Effector memory CD8-positive, alpha-beta T cell (primary cell): ENCODE measurements at regions not wholly inside any gene's neighbourhood (a gene's known extent, or its start where the extent isn't known, plus 50 kb on each side); places are given as distances from the start of the nearest gene placed in this dataset.

ENCODE experiments used
- ATAC-seq: fragments of 150-1000 bp; cut with Tn5 transposase; replicated peaks from 2 replicates; pipeline ENCODE4 v1.10.0; 2021; ENCODE audit warnings: mild to moderate bottlenecking, moderate library complexity
- DNase-seq, 3 experiments: peaks; one replicate each; pipeline ENCODE4 v3.0.0; 2021
- H3K27ac Mint-ChIP-seq, 2 donors: one replicate each; pipeline ENCODE4 v1.8.0; 2022; ENCODE audit warnings: mild to moderate bottlenecking in 2 of 2, mixed read lengths in 2 of 2, moderate library complexity in 2 of 2
- H3K27me3 Mint-ChIP-seq, 2 donors: one replicate each; pipeline ENCODE4 v1.8.0; 2022; ENCODE audit warnings: mixed read lengths in 2 of 2
- H3K36me3 Mint-ChIP-seq: one replicate; pipeline ENCODE4 v1.8.0; 2022; ENCODE audit warnings: mild to moderate bottlenecking, moderate library complexity, mixed read lengths; ENCODE audit not compliant: insufficient read depth
- H3K4me1 Mint-ChIP-seq, 2 donors: one replicate each; pipeline ENCODE4 v1.8.0; 2022; ENCODE audit warnings: low read depth in 2 of 2, mixed read lengths in 2 of 2
- H3K4me3 Mint-ChIP-seq, 2 donors: one replicate each; pipeline ENCODE4 v1.8.0; 2022; ENCODE audit warnings: mild to moderate bottlenecking in 2 of 2, mixed read lengths in 2 of 2, moderate library complexity in 2 of 2
- H3K9me3 Mint-ChIP-seq, 2 donors: one replicate each; pipeline ENCODE4 v1.8.0; 2022; ENCODE audit warnings: mixed read lengths in 2 of 2

DNA sequence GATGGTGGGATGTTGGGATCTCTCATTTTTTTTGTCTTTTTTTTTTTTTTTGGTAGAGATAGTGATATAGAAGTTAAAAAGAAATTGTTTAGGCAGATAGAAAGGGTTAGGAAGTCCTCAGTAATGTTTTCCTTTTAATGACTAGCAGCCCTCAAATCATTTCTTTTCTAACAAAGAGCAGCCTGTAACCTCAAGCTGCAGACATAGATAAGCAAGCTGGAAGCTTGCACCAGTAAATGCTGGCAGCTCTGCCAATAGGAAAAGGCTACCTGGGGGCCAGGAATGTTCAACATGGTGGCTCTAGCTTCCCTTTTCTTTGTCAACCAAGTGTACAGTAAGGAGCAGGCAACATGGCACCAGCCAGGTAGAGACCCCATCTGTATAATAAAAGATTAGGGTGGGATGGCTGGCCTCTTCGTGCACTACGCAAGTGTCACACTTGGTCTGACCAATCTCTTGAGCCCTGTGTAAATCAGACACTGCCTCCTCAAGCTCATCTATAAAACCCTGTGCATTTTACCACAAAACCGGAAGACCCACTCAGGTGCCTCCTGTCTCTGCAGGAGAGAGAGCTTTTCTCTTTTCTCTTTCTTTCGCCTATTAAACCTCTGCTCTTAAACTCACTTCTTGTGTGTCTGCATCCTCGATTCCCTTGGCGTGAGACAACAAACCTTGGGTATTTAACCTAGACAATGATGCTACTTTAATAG, 212.9 kb downstream of the SNX10 start:
- no peak for ATAC-seq
- no peak overlapping the region for H3K4me3 Mint-ChIP-seq
- H3K4me1 Mint-ChIP-seq, result no peaks in the 10 kb centered on the region
- H3K27me3 Mint-ChIP-seq, result peaks cover 45 to 57% of the 10 kb centered on the region in 2 donors
- H3K9me3 Mint-ChIP-seq, result no peaks in the 10 kb centered on the region
- no peaks in the 10 kb centered on the region for H3K36me3 Mint-ChIP-seq
- no peak for DNase-seq
- no peak overlapping the region for H3K27ac Mint-ChIP-seq

DNA sequence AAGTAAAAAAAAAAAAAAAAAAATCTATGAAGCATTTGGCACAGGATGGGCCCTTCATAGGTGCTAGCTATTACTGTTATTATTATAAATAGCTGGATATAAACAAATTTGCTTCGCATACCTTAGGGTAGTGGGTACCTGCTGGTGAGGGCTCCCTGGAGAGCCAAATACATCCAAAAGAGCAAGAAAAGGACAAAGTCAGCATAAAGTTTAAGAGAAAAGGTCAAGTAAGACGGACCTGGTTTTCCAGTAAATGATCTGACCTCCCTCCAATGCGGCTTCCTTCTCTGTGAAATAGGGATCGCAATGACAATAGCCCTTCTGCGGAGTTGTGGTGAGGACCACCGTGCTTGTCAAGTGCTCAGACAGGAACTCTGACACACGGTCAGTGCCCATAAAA, 214.5 kb downstream of the SNX10 start:
- ATAC-seq, result no peak
- no peaks in the 10 kb centered on the region for H3K4me1 Mint-ChIP-seq
- no peaks in the 10 kb centered on the region for H3K9me3 Mint-ChIP-seq

DNA sequence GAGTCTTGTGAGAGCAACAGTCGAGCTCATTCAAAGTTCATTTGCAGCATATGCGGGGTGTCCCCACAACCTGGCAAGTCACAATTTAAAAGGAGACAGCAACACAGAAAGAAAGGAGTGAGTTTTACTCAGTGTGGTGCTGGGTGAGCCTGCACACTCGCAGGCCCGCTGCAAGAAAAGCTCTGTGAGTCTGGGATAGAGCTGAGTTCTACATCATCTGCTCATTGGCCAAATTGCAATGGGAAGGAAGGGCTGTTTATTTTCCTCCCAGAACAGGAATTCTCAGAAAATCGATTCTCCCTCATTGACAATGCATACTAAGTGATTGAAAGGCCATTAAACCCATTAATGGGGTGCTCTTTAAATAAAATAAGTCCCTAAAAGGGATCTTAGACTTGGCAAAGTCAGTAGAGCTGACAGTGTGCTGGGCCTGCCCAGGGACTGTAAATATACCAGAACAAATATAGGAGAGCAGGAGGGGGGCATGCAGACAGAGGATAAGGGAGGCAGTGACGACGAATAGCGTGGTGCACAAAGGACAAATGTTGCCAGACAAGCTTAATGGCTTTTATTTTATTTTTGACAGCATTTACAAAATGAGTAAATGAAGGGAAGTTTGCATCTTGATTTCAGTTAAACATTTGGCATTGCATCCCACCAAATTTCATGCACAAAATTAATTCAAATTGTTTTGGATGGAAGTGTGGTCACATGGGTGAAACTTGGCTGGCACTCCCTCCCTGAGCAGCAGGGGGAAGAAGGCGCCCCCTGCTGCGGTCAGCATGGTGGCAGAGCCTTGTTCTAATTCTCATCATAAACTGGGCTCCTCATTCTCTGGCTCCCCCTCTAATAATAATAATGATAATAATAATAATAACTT, 215.7 kb downstream of the SNX10 start:
- no peak for ATAC-seq
- DNase-seq, result no peak
- H3K4me3 Mint-ChIP-seq, result no peak overlapping the region
- no peak overlapping the region for H3K27ac Mint-ChIP-seq
- H3K27me3 Mint-ChIP-seq, result peaks cover 45 to 64% of the 10 kb centered on the region in 2 donors
- no peaks in the 10 kb centered on the region for H3K4me1 Mint-ChIP-seq
- H3K9me3 Mint-ChIP-seq, result no peaks in the 10 kb centered on the region
- no peaks in the 10 kb centered on the region for H3K36me3 Mint-ChIP-seq

More for the DNA sequence above, 214.5 kb downstream of the SNX10 start:
- no peak overlapping the region for H3K4me3 Mint-ChIP-seq
- H3K36me3 Mint-ChIP-seq, result no peaks in the 10 kb centered on the region
- peaks cover 45 to 64% of the 10 kb centered on the region in 2 donors for H3K27me3 Mint-ChIP-seq
- H3K27ac Mint-ChIP-seq, result no peak overlapping the region
- no peak for DNase-seq

DNA sequence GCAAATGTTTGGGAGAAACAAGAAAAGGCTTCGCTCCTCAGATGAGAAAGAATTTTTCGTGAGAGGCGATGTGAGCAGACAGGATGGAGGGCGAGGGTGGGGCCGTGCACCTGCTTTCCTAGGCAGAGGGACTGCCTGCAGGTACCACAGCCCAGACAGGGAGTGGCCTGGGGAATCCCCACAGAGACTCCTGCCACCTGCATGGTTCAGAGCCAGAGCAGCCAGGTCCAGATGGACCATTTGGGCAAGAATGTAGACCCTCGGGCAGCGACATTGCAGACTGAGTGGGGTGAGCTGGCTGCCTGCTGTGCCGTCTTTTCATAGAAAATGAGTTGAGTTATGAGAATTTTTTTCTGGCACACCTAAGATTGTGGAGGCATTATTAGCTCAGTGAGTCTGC, 216.8 kb downstream of the SNX10 start:
- Mint-ChIP-seq H3K4me1 (no peaks in the 10 kb centered on the region), H3K9me3 (no peaks in the 10 kb centered on the region), H3K4me3 (no peak overlapping the region), H3K36me3 (no peaks in the 10 kb centered on the region), H3K27ac (no peak overlapping the region), H3K27me3 (peaks cover 36 to 53% of the 10 kb centered on the region in 2 donors)
- ATAC-seq (no peak), DNase-seq (no peak)

DNA sequence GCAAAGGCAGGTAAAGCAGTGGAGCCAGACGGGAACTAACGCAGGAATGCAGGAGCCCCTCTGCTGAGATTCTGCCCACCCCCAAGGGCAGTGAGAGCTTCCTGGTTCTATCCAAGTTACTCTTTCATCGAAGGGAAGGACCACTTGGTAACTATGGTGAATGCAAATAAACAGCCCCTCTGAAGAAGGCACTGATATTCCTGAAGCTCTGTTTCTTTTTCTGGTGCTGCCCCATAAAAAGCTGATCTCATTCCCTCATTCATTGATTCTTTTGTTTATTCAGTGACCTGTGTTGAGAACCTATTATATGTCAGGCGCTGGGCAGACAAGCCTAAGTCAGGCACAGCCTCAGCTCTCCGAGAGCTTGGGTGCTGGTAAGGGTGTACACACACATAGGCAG, 217.3 kb downstream of the SNX10 start:
- no peaks in the 10 kb centered on the region for H3K36me3 Mint-ChIP-seq

DNA sequence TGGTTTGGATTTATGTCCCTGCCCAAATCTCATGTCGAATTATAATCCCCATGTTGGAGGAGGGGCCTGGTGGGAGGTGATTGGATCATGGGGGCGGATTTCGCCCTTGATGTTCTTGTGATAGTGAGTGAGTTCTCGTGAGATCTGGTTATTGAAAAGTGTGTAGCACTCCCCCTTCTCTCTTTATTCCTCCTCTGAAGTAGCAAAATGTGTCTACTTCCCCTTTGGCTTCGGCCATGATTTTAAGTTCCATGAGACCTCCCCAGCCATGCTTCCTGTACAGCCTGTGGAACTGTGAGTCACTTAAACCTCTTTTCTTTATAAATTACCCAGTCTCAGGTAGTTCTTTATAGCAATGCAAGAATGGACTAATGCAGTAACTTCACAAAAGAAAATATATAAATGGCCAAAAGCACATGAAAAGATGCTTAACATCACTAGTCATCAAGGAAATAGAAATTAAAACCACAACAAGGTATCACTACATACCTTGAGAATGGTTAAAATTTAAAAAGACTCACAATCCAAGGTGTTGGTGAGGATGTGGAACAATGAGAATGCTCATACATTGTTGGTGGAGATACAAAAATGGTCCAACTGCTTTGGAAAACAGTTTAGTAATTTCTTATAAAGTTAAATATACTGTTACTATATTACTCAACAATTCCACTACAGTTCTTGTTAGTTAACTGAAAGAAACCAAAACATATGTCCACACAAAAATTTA, 218.7 kb downstream of the SNX10 start:
- Mint-ChIP-seq H3K27ac (no peak overlapping the region), H3K4me3 (no peak overlapping the region), H3K27me3 (peaks cover 17 to 34% of the 10 kb centered on the region in 2 donors), H3K4me1 (no peaks in the 10 kb centered on the region), H3K9me3 (no peaks in the 10 kb centered on the region), H3K36me3 (no peaks in the 10 kb centered on the region)
- ATAC-seq (no peak), DNase-seq (no peak)

More for the DNA sequence above, 217.3 kb downstream of the SNX10 start:
- Mint-ChIP-seq H3K27ac (no peak overlapping the region), H3K4me3 (no peak overlapping the region), H3K4me1 (no peaks in the 10 kb centered on the region), H3K9me3 (no peaks in the 10 kb centered on the region), H3K27me3 (peaks cover 32 to 49% of the 10 kb centered on the region in 2 donors)
- no peak for DNase-seq
- no peak for ATAC-seq

DNA sequence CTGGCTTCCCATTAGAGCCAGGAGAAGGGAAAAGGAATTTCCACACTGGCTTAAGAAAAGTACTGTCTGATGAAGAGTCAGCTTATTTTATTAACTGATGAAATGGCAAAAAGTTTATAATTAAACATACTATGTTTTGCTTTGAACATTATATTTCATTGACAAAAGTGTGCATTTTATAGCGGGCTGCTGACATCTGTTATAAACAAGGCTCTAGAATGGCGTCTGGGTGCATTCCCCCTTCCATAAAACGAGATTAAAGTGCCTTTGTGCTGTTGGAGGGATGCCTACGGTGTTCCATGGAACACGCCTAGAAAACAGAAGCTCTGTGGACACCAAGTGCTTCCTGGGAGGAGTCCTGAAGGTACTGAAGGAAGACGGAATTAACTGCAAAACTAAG, 220.2 kb downstream of the SNX10 start:
- Mint-ChIP-seq H3K9me3 (no peaks in the 10 kb centered on the region), H3K36me3 (no peaks in the 10 kb centered on the region), H3K4me1 (no peaks in the 10 kb centered on the region), H3K27ac (no peak overlapping the region), H3K27me3 (peaks cover 14 to 24% of the 10 kb centered on the region in 2 donors), H3K4me3 (no peak overlapping the region)
- DNase-seq (no peak), ATAC-seq (no peak)

DNA sequence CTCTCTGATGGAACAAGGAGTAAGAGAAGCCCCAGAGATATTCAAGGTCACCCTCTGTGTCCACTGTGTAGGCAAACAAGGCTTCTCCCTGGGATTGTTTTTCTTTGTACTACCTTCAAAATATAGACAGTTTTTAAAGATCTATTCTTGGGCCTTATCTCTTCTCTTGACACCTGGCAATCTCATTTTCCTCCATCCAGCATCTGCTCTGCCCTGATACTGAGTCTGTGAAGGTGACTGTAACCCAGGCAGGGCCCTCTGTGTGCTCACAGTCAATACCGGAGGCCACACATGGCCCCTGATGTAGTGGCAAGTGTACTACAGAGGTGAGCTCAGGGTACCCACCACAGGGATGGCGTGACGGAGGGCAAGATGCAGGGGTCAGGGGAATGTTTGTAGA, 221.1 kb downstream of the SNX10 start:
- H3K4me3 Mint-ChIP-seq, result no peak overlapping the region
- H3K27me3 Mint-ChIP-seq, result peaks cover 12 to 20% of the 10 kb centered on the region in 2 donors
- H3K27ac Mint-ChIP-seq, result no peak overlapping the region
- no peak for DNase-seq
- H3K4me1 Mint-ChIP-seq, result no peaks in the 10 kb centered on the region
- no peaks in the 10 kb centered on the region for H3K9me3 Mint-ChIP-seq
- ATAC-seq, result no peak
- H3K36me3 Mint-ChIP-seq, result no peaks in the 10 kb centered on the region

DNA sequence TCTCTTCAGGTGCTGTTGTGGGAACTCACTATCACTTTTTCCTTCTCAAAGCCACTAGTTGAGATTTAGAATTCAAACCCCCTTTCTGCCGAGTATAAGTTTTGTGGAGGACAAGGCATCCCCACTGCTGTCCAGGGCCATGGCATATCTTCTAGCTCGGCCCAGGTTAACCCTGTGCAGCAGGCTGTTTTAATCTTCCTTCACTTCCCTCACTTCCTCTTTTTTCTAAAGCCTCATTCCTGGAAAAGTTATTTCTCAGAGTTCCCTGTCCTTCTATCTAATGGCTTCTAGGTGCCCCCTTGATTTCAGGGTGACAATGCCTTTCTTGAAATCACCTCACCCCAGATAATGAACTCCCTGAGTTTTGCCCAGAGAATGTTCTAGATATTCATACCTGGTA, 222.3 kb downstream of the SNX10 start:
- Mint-ChIP-seq H3K27ac (no peak overlapping the region), H3K9me3 (no peaks in the 10 kb centered on the region), H3K36me3 (no peaks in the 10 kb centered on the region), H3K4me3 (no peak overlapping the region), H3K27me3 (peaks cover 21 to 23% of the 10 kb centered on the region in 2 donors), H3K4me1 (no peaks in the 10 kb centered on the region)
- DNase-seq, result no peak
- ATAC-seq, result no peak

DNA sequence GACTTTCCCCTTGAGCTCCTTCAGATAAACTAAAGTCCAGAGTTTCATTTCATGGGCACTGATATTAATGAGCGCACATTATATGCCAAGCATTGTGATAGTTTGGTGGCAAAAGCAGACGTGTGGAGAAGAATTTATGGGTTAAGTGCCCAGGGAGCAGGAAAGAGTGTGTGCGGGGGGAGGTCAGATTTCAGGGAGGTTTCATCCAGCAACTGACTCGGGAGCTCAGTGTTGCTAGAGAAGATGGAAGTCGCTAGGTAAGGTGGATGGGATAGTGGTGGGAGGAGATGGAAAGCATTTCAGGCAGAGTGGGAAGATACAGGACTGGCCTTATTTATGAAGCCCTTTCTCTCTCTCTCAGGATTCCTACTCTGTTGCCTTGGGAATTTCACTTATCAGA, 223.0 kb downstream of the SNX10 start:
- ATAC-seq, result no peak
- Mint-ChIP-seq H3K27ac (no peak overlapping the region), H3K36me3 (no peaks in the 10 kb centered on the region), H3K4me1 (no peaks in the 10 kb centered on the region), H3K9me3 (no peaks in the 10 kb centered on the region), H3K4me3 (no peak overlapping the region), H3K27me3 (peaks cover 23 to 28% of the 10 kb centered on the region in 2 donors)
- DNase-seq, result no peak

DNA sequence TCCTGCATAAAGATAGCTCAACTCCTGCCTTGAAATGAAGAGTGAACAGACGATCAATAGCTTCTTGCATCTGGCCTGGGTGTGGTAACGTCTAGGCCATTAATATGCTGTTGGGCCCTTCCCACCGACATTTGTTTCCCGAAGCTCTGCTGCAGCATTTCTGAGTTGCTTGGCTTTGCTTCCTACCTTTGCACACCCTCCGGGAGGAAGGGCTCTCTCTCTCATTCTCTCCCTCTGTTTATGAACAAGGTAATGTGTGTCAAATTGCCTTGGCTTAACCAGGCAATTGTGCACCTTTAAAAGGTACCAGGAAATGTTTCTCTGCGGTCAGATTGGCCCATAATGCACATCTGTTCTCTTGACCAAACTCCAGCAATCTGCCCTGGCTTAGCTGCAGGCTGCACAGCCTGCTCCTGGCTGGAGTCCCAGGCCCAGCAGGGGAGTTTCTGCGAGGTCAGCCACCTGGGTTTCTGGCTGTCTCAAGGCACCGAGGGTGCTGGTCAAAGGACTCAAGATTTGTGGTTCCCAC, 223.7 kb downstream of the SNX10 start:
- H3K9me3 Mint-ChIP-seq, result no peaks in the 10 kb centered on the region
- no peak overlapping the region for H3K4me3 Mint-ChIP-seq
- no peaks in the 10 kb centered on the region for H3K36me3 Mint-ChIP-seq
- DNase-seq (no peak), ATAC-seq (no peak)
- H3K27ac Mint-ChIP-seq, result no peak overlapping the region
- no peaks in the 10 kb centered on the region for H3K4me1 Mint-ChIP-seq
- H3K27me3 Mint-ChIP-seq, result peaks cover 24 to 35% of the 10 kb centered on the region in 2 donors

DNA sequence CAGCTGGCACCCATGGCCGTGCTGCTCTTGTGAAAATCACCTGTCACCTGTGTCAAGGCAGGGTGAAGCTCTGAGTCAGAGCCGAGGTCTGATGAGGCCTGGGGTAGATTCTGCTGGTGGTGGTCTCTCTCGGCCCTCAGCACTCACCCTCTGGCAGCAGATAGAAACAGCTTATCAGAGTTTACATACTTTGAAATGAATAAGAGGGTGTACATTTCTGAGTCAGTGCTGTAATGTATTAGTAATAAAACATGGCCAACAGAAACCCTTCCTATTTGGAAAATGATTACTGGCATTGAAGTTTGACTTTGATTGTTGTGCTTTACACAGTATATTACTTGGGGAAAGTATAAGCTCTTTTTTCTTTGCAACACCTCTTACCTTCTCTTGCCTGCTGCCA, 228.8 kb downstream of the SNX10 start:
- H3K9me3 Mint-ChIP-seq, result no peaks in the 10 kb centered on the region
- H3K36me3 Mint-ChIP-seq, result no peaks in the 10 kb centered on the region
- H3K27ac Mint-ChIP-seq, result no peak overlapping the region
- DNase-seq, result no peak
- peaks cover 36 to 52% of the 10 kb centered on the region in 2 donors for H3K27me3 Mint-ChIP-seq
- no peak overlapping the region for H3K4me3 Mint-ChIP-seq
- H3K4me1 Mint-ChIP-seq, result no peaks in the 10 kb centered on the region
- no peak for ATAC-seq

DNA sequence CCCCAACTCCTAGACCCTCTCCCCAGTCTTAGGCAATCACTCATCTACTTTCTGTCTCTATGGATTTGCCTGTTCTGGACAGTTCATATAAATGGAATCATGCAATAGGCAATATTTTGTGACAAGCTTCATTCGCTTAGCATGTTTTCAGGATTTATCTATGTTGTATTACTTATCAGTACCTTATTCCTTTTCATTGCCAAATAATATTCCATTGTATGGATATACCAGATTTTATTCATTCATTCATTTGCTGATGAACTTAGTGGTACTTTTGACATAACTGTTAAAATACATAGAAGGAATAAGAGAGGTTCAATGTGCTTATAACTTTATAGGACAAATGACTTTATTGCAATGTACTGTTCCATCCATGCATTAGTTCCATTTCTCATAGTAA, 231.0 kb downstream of the SNX10 start:
- Mint-ChIP-seq H3K4me1 (no peaks in the 10 kb centered on the region), H3K27me3 (peaks cover 39 to 53% of the 10 kb centered on the region in 2 donors), H3K9me3 (no peaks in the 10 kb centered on the region), H3K27ac (no peak overlapping the region), H3K36me3 (peaks cover 2% of the 10 kb centered on the region), H3K4me3 (no peak overlapping the region)
- DNase-seq (no peak), ATAC-seq (no peak)
